Body of pancreas (tissue), 4 donors: ENCODE measurements at regions not wholly inside any gene's neighbourhood (a gene's known extent, or its start where the extent isn't known, plus 50 kb on each side); places are given as distances from the start of the nearest gene placed in this dataset. TPM values are rescaled to one million over a fixed set of nuclear protein-coding genes. Genes with fewer than 3 reads are reported as not detected.
"Not testable (repeated sequence)": the region's sequence is repeated elsewhere in the genome, so short reads cannot be mapped to it uniquely, and the experiment has no call there.

ENCODE experiments used
- ATAC-seq: fragments of 150-250 bp; one replicate; pipeline ENCODE4 v1.9.1; 2016
- DNase-seq, 4 donors: peaks; one replicate each; pipeline ENCODE4 v3.0.0-alpha.2; 2019
- H3K27ac ChIP-seq, 4 donors: fragments of 200-600 bp; sonication (generic); 1 replicate in 3 of 4; 2 replicates in 1 of 4; pipeline versions ENCODE4 v1.5.1 to v1.6.1; 2016 to 2019; ENCODE audit warnings: mild to moderate bottlenecking in 1 of 4, mixed read lengths in 1 of 4, moderate library complexity in 1 of 4
- H3K27me3 ChIP-seq, 2 donors: fragments of 200-600 bp; sonication (generic); one replicate each; pipeline ENCODE4 v1.6.0; 2016; ENCODE audit warnings: mild to moderate bottlenecking in 1 of 2
- H3K36me3 ChIP-seq, 2 donors: fragments of 200-600 bp; sonication (generic); replicated peaks in 1 of 2; 2 replicates each; pipeline ENCODE4 v1.5.1; 2016; ENCODE audit warnings: low read depth in 2 of 2; ENCODE audit not compliant: insufficient read depth in 1 of 2
- H3K4me1 ChIP-seq: fragments of 200-600 bp; sonication (generic); one replicate; pipeline ENCODE4 v1.6.0; 2016
- H3K4me3 ChIP-seq, 2 donors: fragments of 200-600 bp; sonication (generic); 1 replicate in 1 of 2; 2 replicates in 1 of 2; pipeline ENCODE4 v1.5.1; 2016 to 2019
- H3K9me3 ChIP-seq, 3 donors: fragments of 200-600 bp; sonication (generic); 1 replicate in 2 of 3; 2 replicates in 1 of 3; pipeline ENCODE4 v1.5.1; 2016
- CTCF ChIP-seq, 7 experiments: fragments of 450-650 bp in 4 of 7; fragments of 200-600 bp in 3 of 7; sonication (generic) in 3 of 7; IDR thresholded peaks; one replicate each; pipeline ENCODE4 v1.5.1; 2016 to 2019; ENCODE audit warnings: antibody characterized with exemption in 7 of 7
- POLR2A ChIP-seq, 3 donors: fragments of 450-650 bp; IDR thresholded peaks; one replicate each; pipeline ENCODE4 v1.6.1; 2016; ENCODE audit warnings: antibody characterized with exemption in 3 of 3, mild to moderate bottlenecking in 2 of 3
- WGBS, 2 donors: methylation state at CpG; one replicate each; pipeline ENCODE4 v1.1.5; 2017; 5-methylcytosine and 5-hydroxymethylcytosine counted together
- intact Hi-C: fragments of 100-400 bp; cut with DNase I; formaldehyde crosslinking; loops from one replicate; pipeline ENCODE4 v1.15.1; 2023
- small RNA-seq: library from RNA; depleted of rRNA; stranded (forward); fragments of <200 nt; gene quantifications from one replicate; pipeline ENCODE3, GENCODE V24; 2016

- no peak overlapping the region for H3K27ac ChIP-seq
- no peaks in the 10 kb centered on the region for H3K9me3 ChIP-seq
- H3K36me3 ChIP-seq: no peaks in the 10 kb centered on the region
- DNase-seq: no peak
- H3K27me3 ChIP-seq: no peaks in the 10 kb centered on the region
- H3K4me3 ChIP-seq: no peak overlapping the region
- WGBS, 2 donors: 59 to 61% methylated on average over 3 of the region's 3 CpGs
- intact Hi-C loops: no loop called here
- H3K4me1 ChIP-seq: no peaks in the 10 kb centered on the region
- TF ChIP-seq POLR2A (IDR thresholded peaks at IDR 0.05) (no peak), CTCF (IDR thresholded peaks at IDR 0.05) (no peak)
- no peak for ATAC-seq
Observed at GRCh38 chr3:20245781-20246180, 59.8 kb upstream of the SGO1 start.

DNA sequence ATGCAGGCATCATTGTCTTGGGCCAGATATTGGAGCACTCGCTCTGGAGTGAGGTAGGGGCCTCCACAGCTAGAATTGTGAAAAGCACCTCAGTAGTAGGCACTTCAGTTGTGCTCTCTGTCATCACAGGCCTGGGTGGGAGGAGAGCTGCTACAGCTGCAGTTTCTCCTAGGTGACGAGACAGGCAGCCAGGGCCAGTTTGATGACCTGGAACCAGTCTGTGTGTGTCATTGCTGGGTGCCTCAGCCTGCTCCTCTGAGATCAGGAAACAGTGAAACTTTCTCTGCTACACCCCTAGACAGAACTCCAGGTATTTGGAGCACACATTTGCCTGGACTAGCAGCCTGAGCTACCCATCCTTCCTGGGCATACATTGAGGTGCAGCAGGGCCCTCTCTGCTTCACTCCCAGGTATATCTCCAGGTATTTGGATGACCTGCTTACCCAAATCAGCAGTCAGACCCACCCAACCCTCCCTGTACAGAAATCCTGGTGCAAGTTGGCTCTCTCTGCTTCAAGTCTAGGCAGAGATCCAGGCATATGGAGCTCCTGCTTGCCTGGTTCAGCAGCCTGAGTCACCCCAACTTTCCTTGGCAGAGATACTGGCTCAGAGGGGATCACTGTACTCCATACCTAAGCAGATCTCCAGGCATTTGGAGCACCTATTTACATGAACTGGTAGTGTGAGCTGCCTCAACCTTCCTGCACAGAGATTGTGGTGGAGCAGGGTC lies 54.3 kb upstream of the SGO1 start:
- no peak for ATAC-seq
- Histone ChIP-seq H3K27ac (no peak overlapping the region), H3K9me3 (no peaks in the 10 kb centered on the region), H3K36me3 (no peaks in the 10 kb centered on the region), H3K27me3 (no peaks in the 10 kb centered on the region), H3K4me1 (peaks cover 13% of the 10 kb centered on the region), H3K4me3 (no peak overlapping the region)
- TF ChIP-seq CTCF (IDR thresholded peaks at IDR 0.05): no peak
- no peak for TF ChIP-seq POLR2A (IDR thresholded peaks at IDR 0.05)
- intact Hi-C loops: no loop called here
- WGBS, 2 donors: 86 to 100% methylated on average over 2 of the region's 2 CpGs
- DNase-seq: no peak

GRCh38 chr3:20238199-20238598 lies 52.2 kb upstream of the SGO1 start:
- H3K4me3 ChIP-seq, H3K27ac ChIP-seq, ATAC-seq, H3K27me3 ChIP-seq, DNase-seq, intact Hi-C loops, H3K36me3 ChIP-seq, H3K9me3 ChIP-seq: not testable (repeated sequence)
- peaks cover 20% of the 10 kb centered on the region for H3K4me1 ChIP-seq
- 94 to 97% methylated on average over 3 of the region's 3 CpGs for WGBS, 2 donors

- no peaks in the 10 kb centered on the region for H3K9me3 ChIP-seq
- no peaks in the 10 kb centered on the region for H3K36me3 ChIP-seq
- ATAC-seq: peak; percentile 99
- H3K27ac ChIP-seq: peak overlapping the region; percentile 69 to 87 (median 74)
- peak; percentile 23 to 75 (median 54) for DNase-seq
- H3K4me3 ChIP-seq: no peak overlapping the region
- H3K4me1 ChIP-seq: peaks cover 24% of the 10 kb centered on the region
- peak in 2 of 3 donors; percentile 43 to 51 for TF ChIP-seq POLR2A (IDR thresholded peaks at IDR 0.05)
- TF ChIP-seq CTCF (IDR thresholded peaks at IDR 0.05): no peak
- WGBS, 2 donors: 9 to 21% methylated on average over 3 of the region's 3 CpGs
- no peaks in the 10 kb centered on the region for H3K27me3 ChIP-seq
- intact Hi-C loops: no loop called here
Observed at GRCh38 chr3:20236603-20237002, 50.6 kb upstream of the SGO1 start.

Small RNA genes in the stretch of these regions (small RNA-seq; reads per million reads assigned to genes)
- gene RNU6-815P: not detected
- gene RNU6-822P: not detected
